C4-2B (cell line): ENCODE measurements at regions not wholly inside any gene's neighbourhood (a gene's known extent, or its start where the extent isn't known, plus 50 kb on each side); places are given as distances from the start of the nearest gene placed in this dataset.
"Not testable (repeated sequence)": the region's sequence is repeated elsewhere in the genome, so short reads cannot be mapped to it uniquely, and the experiment has no call there.

ENCODE experiments used
- CTCF ChIP-seq: fragments of 450-650 bp; conservative IDR thresholded peaks from 2 replicates; pipeline ENCODE4 v1.5.1; 2017; ENCODE audit warnings: mild to moderate bottlenecking
- ZFX ChIP-seq: fragments of 450-650 bp; IDR thresholded peaks from 2 replicates; pipeline ENCODE4 v1.6.1; 2017

GRCh38 chr10:9273126-9273833, 1218.8 kb downstream of the GATA3 start:
- not testable (repeated sequence) for TF ChIP-seq CTCF, ZFX
